Stimulated activated CD4-positive, alpha-beta T cell treated with anti-CD3 and anti-CD28 coated beads, Interleukin-4, amount 100 ng/mL, for 4 hours (primary cell): ENCODE measurements at regions not wholly inside any gene's neighbourhood (a gene's known extent, or its start where the extent isn't known, plus 50 kb on each side); places are given as distances from the start of the nearest gene placed in this dataset.

Experiments
- DNase-seq, 2 experiments: peaks; one replicate each; pipeline ENCODE4 v3.0.0-alpha.2; 2020

DNA sequence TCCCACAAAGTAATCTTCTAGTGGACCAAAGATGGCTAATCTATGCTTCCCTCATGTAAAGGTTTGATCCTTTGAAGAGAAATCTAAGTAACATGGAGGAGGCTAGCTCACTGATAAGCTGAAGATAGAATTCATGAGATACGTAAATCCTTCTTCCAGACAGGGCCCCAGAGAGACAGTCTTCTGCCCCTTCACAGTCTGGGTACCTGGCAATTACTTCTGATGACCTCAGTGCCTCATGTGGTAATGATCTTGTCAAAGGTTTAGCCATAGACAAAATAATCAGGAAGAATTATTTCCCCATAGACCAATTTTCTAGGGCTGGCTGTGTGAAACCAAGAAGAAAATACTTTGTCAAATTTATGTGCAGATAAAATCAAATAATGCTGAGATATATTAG, 495.8 kb downstream of the METTL4 start:
- DNase-seq: no peak

DNA sequence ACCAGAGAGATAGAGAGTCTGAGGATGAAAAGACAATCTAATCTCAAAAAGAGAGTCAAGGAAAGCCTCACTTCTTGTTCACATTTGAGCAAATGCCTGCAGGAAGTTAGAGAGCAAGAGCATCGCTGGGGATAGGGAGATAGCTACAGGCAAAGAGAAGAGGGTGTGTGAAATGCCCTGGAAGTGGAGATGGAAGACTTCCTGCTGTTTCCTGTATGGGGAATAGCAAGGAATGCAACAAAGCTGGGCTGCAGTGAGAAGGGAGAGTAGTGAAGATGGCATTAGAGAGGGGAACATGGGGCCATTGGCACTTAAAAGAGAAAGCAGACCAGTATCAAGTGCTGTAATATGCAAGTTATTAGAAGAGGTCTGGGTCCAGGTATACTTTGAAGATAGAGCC, 488.6 kb downstream of the METTL4 start:
- no peak for DNase-seq

GRCh38 chr18:2083691-2084090, 487.6 kb downstream of the METTL4 start:
- no peak for DNase-seq

DNA sequence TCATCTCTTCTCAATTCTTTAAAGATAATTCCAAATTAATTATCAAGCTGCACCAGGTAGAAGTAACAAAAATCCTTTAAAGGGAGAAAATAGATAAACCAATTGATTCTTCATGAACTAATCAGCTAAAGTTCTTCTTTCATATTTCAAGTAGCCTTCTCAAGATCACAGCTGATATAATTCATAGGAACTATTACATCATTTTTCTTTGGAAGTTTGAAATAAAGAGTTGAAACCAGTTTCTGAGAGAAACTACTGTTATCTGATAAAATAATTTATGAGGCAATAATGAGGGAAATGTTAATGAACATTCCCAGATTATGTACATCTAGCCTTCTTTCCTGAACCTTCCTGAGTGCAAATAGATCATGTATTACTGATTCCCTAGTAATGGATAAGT, 484.9 kb downstream of the METTL4 start:
- DNase-seq: no peak

GRCh38 chr18:2087877-2088673, 483.2 kb downstream of the METTL4 start:
- no peak for DNase-seq

GRCh38 chr18:2089396-2089795, 481.9 kb downstream of the METTL4 start:
- no peak for DNase-seq

GRCh38 chr18:2091937-2092336, 479.4 kb downstream of the METTL4 start:
- no peak for DNase-seq

- no peak for DNase-seq
Measured at GRCh38 chr18:2096551-2096950, 474.8 kb downstream of the METTL4 start.

DNA sequence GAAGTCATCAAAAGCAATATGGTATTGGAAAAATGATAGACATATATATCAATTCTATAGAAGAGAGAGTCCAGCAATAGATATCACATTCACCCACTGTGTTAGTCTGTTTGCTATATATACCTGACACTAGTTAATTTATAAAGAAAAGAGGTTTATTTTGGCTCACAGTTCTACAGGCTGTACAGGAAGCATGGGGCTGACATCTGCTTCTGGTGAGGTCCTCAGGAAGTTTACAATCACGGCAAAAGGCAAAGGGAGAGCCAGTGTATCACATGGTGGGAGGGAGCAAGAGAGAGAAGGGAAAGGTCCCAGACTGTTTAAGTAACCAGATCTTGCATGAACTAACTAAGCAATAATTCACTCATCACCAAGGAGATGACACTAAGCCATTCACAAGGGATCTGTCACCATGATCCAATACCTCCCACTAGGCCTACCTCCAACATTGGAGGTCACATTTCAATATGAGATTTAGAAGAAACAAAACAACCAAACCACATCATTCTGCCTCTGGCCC, 470.6 kb downstream of the METTL4 start:
- no peak for DNase-seq

- no peak for DNase-seq
Measured at GRCh38 chr18:2102022-2102421, 469.3 kb downstream of the METTL4 start.

DNA sequence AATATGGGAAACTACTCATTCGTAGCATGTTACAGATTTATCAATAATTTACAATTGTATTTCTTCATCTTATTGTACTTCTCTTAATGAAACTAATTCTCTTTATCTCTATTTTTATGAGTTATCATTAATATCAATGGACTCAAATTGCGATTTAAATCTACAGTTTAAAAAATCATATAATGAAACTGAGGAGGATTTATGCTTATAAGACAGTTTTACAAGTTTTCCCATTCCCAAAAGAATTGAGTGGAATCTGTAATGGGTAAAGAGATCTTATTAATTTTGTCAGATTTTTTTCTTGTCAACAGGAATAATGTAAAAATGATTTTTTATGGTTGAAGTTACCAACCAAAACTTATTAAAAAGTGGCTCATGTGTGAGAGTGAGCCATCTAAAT, 468.0 kb downstream of the METTL4 start:
- DNase-seq: no peak

DNA sequence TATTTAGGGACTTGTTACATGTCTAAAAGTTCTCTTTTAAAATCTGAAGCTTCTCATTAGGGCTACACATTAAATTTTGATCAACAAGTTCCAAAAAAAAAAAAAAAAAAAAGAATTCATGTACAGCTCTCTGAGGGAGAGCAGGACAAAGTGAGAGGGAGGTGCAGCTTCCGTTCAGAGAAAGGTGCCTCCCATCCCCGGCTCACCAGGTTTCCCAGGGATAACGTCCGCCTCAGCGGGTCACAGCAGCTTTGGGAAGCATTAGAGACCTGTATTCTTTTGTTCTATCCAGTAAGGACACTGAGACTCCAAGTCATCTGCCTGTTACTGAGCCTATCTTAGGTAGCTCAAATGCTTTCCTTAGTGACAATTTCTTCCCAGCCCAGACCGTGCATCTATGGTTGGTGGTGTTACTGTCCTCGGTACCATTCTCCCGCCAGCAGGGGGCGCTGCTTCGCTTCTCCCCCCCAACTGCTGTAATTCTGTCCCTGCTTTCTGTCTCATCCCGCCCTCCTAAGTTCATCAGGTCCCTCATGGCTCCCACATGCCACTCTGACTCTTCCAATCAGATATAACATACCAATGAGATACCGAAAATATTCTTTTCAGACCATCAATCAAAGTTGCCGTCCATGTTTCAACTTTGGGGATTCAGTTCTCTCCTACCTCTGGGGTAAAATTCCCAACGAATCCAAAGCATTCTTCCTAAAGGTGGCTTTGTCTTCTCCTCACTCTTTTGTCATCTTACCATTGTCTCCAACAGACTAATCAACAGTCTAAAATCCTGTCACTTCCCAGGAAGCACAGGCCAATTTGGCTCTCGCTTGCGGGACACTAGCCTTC, 466.5 kb downstream of the METTL4 start:
- DNase-seq: peak in 1 of 2 experiments; percentile 35

DNA sequence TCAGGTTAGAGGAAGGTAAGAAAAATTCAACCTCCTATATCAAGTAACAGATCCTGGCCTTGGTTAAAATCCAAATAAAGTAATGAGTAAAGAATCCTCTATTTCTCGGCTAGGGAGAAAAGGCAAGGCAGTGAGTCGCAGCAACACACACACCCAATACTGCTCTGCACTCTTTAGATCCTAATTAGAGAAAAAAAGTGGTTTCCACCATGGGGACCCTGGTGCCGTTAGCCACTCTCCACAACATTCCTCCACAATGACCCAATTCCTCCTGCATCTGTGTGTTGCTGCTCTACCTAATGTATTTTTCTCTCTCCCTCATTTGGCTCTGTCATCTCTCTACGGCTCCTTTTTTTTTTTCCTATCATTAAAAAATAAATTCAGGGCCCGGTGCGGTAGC, 462.7 kb downstream of the METTL4 start:
- no peak for DNase-seq

- DNase-seq: no peak
Measured at GRCh38 chr18:2111456-2111855, 459.8 kb downstream of the METTL4 start.

DNA sequence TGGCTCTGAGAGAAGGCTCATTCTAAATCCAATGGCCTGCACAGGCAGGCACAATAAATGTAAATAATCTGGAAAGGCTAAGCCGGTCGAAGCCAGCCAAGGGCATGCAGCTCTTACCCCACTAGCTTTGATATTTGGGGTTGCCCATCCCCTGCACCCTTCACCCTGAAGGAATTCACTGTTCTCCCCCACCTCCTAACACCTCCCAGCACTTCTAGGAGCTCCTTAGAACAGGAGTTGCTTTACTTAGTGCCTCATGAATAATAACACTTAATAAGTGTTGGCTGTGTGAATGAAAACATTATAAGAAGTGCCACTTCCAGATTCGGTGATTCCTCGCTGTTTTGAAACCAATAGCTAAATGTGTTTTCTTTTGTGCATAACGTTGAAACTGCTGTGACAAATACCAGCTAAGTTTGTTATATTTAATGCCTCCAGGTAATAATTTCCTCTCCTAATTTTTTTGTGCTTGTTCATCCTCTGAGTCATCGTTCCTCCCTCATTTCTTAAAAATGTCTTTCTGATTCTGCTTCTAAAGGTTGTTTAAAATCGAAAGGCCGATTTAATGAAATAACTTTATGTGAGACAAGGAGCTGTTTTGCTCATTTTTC, 458.8 kb downstream of the METTL4 start:
- DNase-seq: no peak

DNA sequence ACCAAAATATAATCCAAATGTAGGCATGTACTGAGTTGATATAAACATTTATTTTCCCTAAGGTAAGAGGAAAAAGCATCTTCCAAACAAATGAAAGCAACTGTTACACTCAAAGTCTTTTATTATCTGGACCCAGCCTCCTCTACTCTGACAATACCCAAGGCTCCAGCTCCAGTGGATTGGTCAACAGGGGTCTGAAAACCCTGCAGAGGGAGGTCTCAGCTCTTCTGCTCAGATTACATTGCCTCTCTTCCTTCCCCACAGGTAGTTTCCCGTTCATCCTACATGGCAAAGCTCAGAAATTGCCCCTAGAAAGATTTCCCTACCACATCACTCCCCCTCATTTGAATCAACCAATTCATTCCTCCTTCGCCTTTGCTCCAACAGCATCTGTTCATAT, 457.0 kb downstream of the METTL4 start:
- DNase-seq: no peak

GRCh38 chr18:2114765-2115164, 456.5 kb downstream of the METTL4 start:
- no peak for DNase-seq

- DNase-seq: no peak
Measured at GRCh38 chr18:2121224-2121623, 450.1 kb downstream of the METTL4 start.

- no peak for DNase-seq
Measured at GRCh38 chr18:2123077-2123476, 448.2 kb downstream of the METTL4 start.

- no peak for DNase-seq
Measured at GRCh38 chr18:2134364-2134763, 436.9 kb downstream of the METTL4 start.

DNA sequence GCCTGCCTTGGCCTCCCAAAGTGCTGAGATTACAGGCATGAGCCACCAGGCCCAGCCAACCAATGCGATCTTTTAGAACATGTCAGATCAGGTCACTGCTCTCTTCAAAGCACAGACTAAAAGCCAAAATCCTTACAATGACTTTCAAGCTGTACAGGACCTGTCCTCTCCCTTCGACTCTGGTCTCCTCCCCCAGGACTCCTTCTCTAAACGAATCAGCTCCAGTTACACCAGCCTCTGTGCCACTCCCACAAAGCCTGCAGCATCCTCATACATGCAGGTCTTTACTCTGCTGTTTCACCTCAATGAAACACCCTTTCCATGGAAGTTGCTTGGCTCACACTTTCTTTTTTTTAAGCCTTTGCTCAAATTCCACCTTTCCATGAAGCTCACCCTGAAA, 436.0 kb downstream of the METTL4 start:
- DNase-seq: no peak

- no peak for DNase-seq
Measured at GRCh38 chr18:2138552-2138951, 432.8 kb downstream of the METTL4 start.

DNA sequence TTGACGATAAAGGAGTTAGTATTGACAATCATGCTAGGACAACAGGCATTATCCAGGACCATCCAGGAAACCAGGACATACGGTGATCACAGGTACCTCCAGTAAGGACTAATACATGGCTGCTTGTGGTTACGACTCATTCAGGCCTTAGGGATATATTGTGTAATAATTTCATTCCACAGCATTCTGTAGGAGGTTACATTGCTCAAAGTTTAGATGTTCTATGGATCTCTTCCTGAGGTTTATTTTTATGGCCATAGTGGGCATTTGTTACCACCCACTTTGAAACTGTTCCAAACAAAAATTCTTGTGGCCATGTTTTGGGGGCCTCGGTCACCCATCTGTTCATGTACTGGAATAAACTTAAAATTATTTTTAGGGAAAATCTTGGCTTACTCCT, 431.6 kb downstream of the METTL4 start:
- DNase-seq: no peak

- no peak for DNase-seq
Measured at GRCh38 chr18:2143636-2144035, 427.7 kb downstream of the METTL4 start.
